Neural progenitor cell (in vitro differentiated cells): ENCODE measurements at regions not wholly inside any gene's neighbourhood (a gene's known extent, or its start where the extent isn't known, plus 50 kb on each side); places are given as distances from the start of the nearest gene placed in this dataset.

Source experiments
- CTCF ChIP-seq: fragments of 200-600 bp; sonication (generic); IDR thresholded peaks from 2 replicates; pipeline ENCODE4 v1.5.1; 2017; ENCODE audit warnings: antibody characterized with exemption, mild to moderate bottlenecking
- EZH2 ChIP-seq: fragments of 200-600 bp; sonication (generic); IDR thresholded peaks from 2 replicates; pipeline ENCODE4 v1.6.1; 2017; ENCODE audit warnings: antibody characterized with exemption, mild to moderate bottlenecking, moderate library complexity
- EZH2phosphoT487 ChIP-seq: fragments of 200-600 bp; sonication (generic); IDR thresholded peaks from 2 replicates; pipeline ENCODE4 v1.6.1; 2017; ENCODE audit warnings: antibody characterized with exemption

GRCh38 chrX:155774387-155774786 is 106.8 kb upstream of the VAMP7 start:
- TF ChIP-seq CTCF (no peak), EZH2 (no peak), EZH2phosphoT487 (no peak)
